ENCODE measurements at regions not wholly inside any gene's neighbourhood (a gene's known extent, or its start where the extent isn't known, plus 50 kb on each side); places are given as distances from the start of the nearest gene placed in this dataset.

GRCh38 chr14:54047645-54048308, 91.2 kb upstream of the BMP4 start:
- Histone ChIP-seq H3K36me3 (no peaks in the 10 kb centered on the region), H3K4me1 (no peaks in the 10 kb centered on the region), H3K9me3 (no peaks in the 10 kb centered on the region), H3K27ac (no peak overlapping the region), H3K4me3 (no peak overlapping the region), H3K27me3 (no peaks in the 10 kb centered on the region)
- intact Hi-C loops (cut with DNase I): no loop called here
- no peak for TF ChIP-seq CTCF (IDR thresholded peaks at IDR 0.05)
- DNase-seq (no peak), ATAC-seq (no peak)
- WGBS, 2 donors: 76 to 84% methylated on average over 5 of the region's 5 CpGs

- Histone ChIP-seq H3K4me3 (no peak overlapping the region), H3K36me3 (no peaks in the 10 kb centered on the region), H3K27ac (no peak overlapping the region), H3K9me3 (no peaks in the 10 kb centered on the region), H3K27me3 (no peaks in the 10 kb centered on the region), H3K4me1 (no peaks in the 10 kb centered on the region)
- no peak for ATAC-seq
- DNase-seq: no peak
- WGBS, 2 donors: 90 to 92% methylated on average over 9 of the region's 9 CpGs
- intact Hi-C loops (cut with DNase I): no loop called here
- TF ChIP-seq CTCF (IDR thresholded peaks at IDR 0.05): no peak
These were observed 91.7 kb upstream of the BMP4 start for GRCh38 chr14:54048311-54048710.

GRCh38 chr14:54048736-54049135, 92.1 kb upstream of the BMP4 start:
- Histone ChIP-seq H3K36me3 (no peaks in the 10 kb centered on the region), H3K9me3 (no peaks in the 10 kb centered on the region), H3K4me3 (no peak overlapping the region), H3K27ac (no peak overlapping the region), H3K27me3 (no peaks in the 10 kb centered on the region), H3K4me1 (no peaks in the 10 kb centered on the region)
- intact Hi-C loops (cut with DNase I): no loop called here
- ATAC-seq: no peak
- no peak for TF ChIP-seq CTCF (IDR thresholded peaks at IDR 0.05)
- no peak for DNase-seq
- WGBS, 2 donors: 74 to 91% methylated on average over 5 of the region's 5 CpGs

- Histone ChIP-seq H3K4me1 (no peaks in the 10 kb centered on the region), H3K4me3 (no peak overlapping the region), H3K27ac (no peak overlapping the region), H3K27me3 (no peaks in the 10 kb centered on the region), H3K36me3 (no peaks in the 10 kb centered on the region), H3K9me3 (no peaks in the 10 kb centered on the region)
- no peak for ATAC-seq
- no peak for TF ChIP-seq CTCF (IDR thresholded peaks at IDR 0.05)
- intact Hi-C loops (cut with DNase I): no loop called here
- WGBS, 2 donors: 91 to 96% methylated on average over 3 of the region's 3 CpGs
- no peak for DNase-seq
These were observed 94.1 kb upstream of the BMP4 start for GRCh38 chr14:54050759-54051158.

Measured in heart right ventricle (tissue), 16 donors.